GM12874 (cell line): ENCODE measurements at regions not wholly inside any gene's neighbourhood (a gene's known extent, or its start where the extent isn't known, plus 50 kb on each side); places are given as distances from the start of the nearest gene placed in this dataset.

Experiments used
- TF ChIP-seq, protein P1 (sequence below): IDR thresholded peaks from 2 replicates; pipeline ENCODE4 v1.5.1; 2011; ENCODE audit warnings: low read depth, mild to moderate bottlenecking, control low read depth, low read length, moderate library complexity; ENCODE audit not compliant: insufficient read depth

DNA sequence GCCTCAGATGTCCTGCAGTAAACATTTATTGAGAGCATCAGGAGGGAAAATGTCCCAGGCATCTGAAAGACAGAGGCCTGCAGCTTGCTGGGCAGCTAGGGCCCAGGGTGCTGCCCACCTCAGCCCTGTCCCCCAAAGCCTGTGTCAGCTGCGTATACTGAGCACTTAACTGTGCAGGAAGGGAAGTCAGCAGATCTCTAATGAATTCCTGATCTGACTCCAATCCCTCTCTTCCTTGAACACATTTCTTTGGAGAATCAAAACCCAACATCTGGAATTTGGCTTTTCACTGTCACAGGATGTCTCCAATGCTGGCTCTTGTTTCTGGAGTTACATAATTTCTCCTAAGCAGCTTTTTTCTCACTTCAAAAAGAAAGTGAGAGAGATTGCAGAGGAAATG lies 364.7 kb upstream of the NFE2L3 start:
- TF ChIP-seq, protein P1, sequence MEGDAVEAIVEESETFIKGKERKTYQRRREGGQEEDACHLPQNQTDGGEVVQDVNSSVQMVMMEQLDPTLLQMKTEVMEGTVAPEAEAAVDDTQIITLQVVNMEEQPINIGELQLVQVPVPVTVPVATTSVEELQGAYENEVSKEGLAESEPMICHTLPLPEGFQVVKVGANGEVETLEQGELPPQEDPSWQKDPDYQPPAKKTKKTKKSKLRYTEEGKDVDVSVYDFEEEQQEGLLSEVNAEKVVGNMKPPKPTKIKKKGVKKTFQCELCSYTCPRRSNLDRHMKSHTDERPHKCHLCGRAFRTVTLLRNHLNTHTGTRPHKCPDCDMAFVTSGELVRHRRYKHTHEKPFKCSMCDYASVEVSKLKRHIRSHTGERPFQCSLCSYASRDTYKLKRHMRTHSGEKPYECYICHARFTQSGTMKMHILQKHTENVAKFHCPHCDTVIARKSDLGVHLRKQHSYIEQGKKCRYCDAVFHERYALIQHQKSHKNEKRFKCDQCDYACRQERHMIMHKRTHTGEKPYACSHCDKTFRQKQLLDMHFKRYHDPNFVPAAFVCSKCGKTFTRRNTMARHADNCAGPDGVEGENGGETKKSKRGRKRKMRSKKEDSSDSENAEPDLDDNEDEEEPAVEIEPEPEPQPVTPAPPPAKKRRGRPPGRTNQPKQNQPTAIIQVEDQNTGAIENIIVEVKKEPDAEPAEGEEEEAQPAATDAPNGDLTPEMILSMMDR: no peak

DNA sequence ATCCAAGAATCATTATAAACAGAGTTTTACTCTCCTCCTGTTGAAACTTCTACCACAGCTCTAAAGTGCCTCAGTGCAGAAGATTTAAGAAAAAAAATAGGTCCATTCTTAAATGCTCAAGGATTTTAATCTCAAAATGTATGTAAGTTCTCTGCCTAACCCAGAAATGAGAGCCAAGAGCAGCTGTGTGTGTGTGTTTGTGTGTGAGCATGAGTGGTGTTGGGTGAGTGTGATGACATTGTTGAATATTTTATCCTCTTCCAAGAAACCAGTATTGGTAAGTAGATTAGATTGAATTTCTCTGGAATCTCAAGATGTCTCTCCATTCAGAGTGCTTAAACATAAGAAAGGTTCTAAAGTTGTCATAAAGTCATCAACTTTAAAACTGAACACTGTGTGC lies 363.6 kb upstream of the NFE2L3 start:
- TF ChIP-seq, protein P1: no peak

DNA sequence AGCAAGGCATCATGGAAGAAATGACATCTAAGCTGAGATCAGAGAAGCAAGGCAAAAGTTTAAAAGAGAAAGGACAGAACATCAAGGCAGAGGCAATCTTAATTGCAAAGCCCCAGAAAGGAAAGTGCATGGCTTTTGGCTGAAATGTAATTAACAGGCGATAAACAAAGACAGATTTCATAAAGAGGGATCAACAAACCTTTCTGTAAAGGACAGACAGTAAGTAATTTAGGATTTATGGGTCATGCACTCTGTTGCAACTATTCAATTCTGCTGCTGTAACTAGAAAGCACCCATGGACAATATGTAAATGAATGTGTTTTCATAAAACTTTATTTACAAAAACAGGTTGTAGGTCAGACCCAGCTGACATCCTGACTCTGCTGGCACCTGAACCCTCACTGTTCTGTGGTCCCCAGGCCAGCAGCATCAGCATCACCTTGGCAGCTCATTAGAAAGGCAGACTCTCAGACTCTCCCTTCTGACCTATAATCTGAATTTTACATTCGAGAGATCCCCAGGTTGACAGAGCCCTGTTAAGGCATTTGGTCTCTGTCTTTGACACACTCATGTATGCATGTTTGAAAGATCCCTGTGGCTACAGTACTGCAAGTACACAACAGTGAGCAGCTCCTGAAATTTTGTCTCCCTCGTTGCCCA lies 362.9 kb upstream of the NFE2L3 start:
- TF ChIP-seq, protein P1: no peak

DNA sequence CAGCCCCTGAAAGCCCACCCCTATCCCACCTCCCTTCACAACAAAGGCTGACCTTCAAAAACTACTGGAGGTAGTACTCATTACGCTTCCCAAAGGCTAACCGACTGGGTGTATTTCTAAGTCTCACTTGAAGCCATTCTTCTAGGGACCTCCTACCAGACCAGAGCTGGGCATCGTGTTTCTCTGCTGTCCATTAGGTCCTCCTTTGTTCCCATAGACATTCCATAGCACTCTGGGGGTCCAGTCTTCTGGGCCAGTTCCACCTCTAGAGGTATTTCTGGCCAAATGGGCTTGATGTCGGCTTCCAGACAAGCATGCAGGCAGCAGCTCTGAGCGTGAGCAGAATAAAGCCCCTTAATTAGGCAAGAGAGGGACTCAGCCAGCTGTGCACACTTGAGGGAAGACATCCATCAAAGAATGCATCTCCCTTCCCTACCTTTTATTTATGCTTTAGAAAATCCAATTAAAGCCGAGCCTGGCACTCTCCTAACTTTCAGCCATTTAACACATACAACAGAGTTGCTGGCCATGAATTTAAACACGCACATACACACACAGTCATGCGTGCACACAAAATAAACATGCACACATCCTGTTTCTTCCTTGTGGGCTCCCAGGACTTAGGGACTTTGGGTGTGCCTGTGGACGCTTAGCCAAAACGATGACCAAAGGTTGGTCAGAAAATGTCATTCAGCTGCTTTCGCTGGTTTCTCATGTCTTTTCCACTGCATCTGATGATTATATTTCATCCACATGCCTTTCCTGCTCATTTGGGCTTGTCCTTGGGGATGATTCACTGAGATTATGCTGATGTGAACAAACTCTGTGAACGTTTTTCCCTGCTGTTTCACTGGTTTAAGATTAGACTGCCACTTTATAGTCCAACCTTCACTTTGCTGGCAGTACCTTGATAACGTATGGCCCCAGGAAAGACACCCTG lies 362.0 kb upstream of the NFE2L3 start:
- TF ChIP-seq, protein P1: no peak

DNA sequence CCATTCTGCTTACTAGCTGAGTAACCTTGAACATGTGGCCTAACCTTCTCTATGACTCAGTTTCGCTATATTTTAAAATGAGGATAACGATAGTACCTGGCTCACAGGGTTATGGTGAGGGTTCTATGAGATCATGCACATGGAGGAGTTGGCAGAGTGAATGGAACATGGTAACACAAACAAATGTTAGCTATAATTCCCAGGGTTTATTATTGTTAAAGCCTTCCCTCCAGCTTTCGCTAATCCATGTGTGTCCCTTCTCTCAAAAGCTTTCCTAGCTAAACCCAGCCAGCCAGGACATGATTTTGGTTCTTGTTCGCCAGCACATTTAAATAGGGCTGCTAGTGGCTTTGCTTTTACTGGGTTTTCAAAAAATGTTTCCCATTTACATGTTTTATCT lies 361.0 kb upstream of the NFE2L3 start:
- TF ChIP-seq, protein P1: no peak

DNA sequence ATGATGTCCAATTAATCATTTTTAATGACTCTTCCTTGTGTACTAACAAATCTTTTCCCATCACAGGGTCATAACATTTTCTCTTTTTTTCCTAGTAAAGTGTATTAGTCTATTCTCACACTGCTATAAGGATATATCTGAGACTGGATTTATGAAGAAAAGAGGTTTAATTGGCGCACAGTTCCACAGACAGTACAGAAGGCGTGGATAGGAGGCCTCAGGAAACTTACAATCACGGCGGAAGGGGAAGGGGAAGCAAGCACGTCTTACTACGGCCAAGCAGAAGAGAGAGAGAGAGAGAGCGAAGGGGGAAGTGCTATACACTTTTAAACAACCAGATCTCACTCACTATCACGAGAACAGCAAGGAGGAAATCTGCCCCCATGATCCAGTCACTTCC lies 359.4 kb upstream of the NFE2L3 start:
- TF ChIP-seq, protein P1: no peak

DNA sequence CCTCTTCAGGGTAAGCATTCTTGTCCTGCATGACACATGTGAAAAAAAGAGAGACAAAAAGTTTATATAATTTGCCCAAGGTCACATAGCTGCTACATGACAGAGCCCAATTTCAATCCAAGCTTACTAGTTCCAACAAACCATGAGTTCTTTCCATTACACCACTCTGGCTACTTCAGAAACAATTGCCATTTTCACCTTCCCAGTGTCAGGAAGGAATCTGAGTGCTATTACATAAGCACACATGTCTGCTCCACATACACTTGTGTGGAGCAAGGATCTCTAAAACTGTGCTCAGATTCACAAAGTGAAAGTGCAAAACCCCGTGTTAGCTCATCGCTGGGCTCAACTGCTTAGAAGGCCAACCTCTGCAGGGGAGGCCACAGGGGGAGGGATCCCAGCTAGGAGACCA lies 356.2 kb upstream of the NFE2L3 start:
- TF ChIP-seq, protein P1: no peak
